ENCODE measurements at regions not wholly inside any gene's neighbourhood (a gene's known extent, or its start where the extent isn't known, plus 50 kb on each side); places are given as distances from the start of the nearest gene placed in this dataset.

DNA sequence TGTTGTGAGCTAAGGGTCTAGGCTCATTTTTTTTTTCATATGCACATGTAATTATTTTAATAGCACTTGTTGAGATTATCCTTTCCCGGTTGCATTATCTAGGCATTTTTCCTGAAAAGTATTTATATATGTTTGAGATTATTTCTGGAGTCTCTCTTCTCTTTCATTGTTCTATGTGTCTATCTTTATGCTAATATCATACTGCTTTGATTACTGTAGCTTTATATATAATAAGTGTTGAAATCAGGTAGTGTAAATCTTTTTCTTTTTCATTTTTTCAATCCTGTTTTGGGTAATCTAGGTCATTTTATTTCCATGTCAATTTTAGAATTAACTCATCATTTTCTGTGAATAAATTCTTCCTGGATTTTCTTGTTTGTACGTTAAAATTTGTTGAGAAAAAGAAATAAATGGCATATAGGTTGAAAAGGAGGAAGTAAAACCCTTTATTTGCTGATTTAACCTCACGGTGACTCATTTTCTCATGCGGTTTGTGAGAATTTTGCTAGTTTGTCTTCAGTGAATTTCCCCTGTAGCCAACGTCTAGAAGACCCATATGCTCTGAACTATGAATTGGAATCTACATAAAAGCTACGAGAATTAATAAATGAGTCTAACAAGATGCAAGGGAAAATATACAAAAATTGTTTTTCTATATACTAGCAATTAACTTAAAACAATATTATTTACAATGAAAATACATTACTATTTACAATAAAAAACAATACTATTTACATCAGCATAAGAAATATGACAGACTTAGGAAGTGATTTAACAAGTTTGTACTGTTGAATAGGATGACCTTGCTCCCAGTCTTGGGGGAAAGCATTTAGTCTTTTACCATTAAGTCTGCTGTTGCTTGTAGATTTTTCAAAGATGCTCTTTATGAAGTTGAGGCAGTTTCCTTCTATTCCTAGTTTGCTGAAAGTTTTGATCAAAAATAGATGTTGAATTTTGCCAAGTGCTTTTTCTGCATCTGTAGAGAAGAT is 105.0 kb downstream of the SNAPC1 start:
- H2AFZ ChIP-seq (ENCODE audit: low read length): no peak overlapping the region

More for the DNA sequence above, 105.0 kb downstream of the SNAPC1 start:
- no peaks in the 10 kb centered on the region for H3K79me1 ChIP-seq (ENCODE audit: insufficient read depth, low read depth, low read length, poor library complexity, severe bottlenecking)
- no CpG with 5 or more reads among the region's 6 CpGs for WGBS (ENCODE audit: extremely low coverage, insufficient read length, low lambda C conversion rate)
- Mint-ChIP-seq H3K27me3 (ENCODE audit: low read depth) (no peaks in the 10 kb centered on the region), H3K4me1 (no peaks in the 10 kb centered on the region), H3K36me3 (ENCODE audit: insufficient read depth in 1 of 3, low read depth in 3 of 3) (peaks cover 2 to 17% (median 8%) of the 10 kb centered on the region in 3 experiments; a peak in 5 of 7 replicates), H3K9me3 (peaks cover 21 to 22% of the 10 kb centered on the region in 2 experiments; a peak in 4 of 5 replicates), H3K4me3 (no peak overlapping the region), H3K27ac (no peak overlapping the region)
- no peak overlapping the region for H3K27ac ChIP-seq (ENCODE audit: insufficient read length, low read depth, low read length)
- H3K4me2 ChIP-seq (ENCODE audit: insufficient read depth, insufficient read length, low read length): no peak overlapping the region
- no peak overlapping the region for H4K91ac ChIP-seq (ENCODE audit: insufficient read length, low read depth, low read length)
- no peaks in the 10 kb centered on the region for H3K23me2 ChIP-seq (ENCODE audit: insufficient read length, low read depth, low read length, poor library complexity, severe bottlenecking)
- H3K9ac ChIP-seq (ENCODE audit: extremely low read depth, insufficient read length, low read length): no peak overlapping the region
- no peaks in the 10 kb centered on the region for H3K79me2 ChIP-seq (ENCODE audit: insufficient read depth, low read length)
- H3K9me3 ChIP-seq (ENCODE audit: control insufficient read depth, low read depth, low read length): no peaks in the 10 kb centered on the region
- H3K23ac ChIP-seq (ENCODE audit: insufficient read length, low read depth, low read length): no peak overlapping the region
- no peak overlapping the region for H2BK120ac ChIP-seq (ENCODE audit: low read depth, low read length, poor library complexity, severe bottlenecking)
- H3T11ph ChIP-seq (ENCODE audit: low read length): no peak overlapping the region
- no peak overlapping the region for H4K5ac ChIP-seq (ENCODE audit: insufficient read length, low read depth, low read length)
- no peak overlapping the region for H2AK5ac ChIP-seq (ENCODE audit: insufficient read length, low read length)
- H3K14ac ChIP-seq (ENCODE audit: insufficient read depth, low read length): no peak overlapping the region
- H2BK12ac ChIP-seq (ENCODE audit: insufficient read length, low read depth, low read length): no peak overlapping the region
- no peak overlapping the region for H2BK15ac ChIP-seq (ENCODE audit: low read depth, low read length)
- no peaks in the 10 kb centered on the region for H4K20me1 ChIP-seq (ENCODE audit: control insufficient read depth, insufficient read depth, insufficient read length)
- no peak overlapping the region for H4K8ac ChIP-seq (replicated peaks; ENCODE audit: insufficient read length, low read depth, low read length)
- no peaks in the 10 kb centered on the region for H3K27me3 ChIP-seq (ENCODE audit: insufficient read depth, low read length)
- no peaks in the 10 kb centered on the region for H3K4me1 ChIP-seq (ENCODE audit: insufficient read depth, low read length)
- H2BK20ac ChIP-seq (ENCODE audit: low read depth, low read length, poor library complexity, severe bottlenecking): no peak overlapping the region
- no peak overlapping the region for H3K56ac ChIP-seq (ENCODE audit: insufficient read length, low read depth, low read length)
- DNase-seq: no peak
- no peak overlapping the region for H2BK5ac ChIP-seq (ENCODE audit: insufficient read length, low read length)
- TF ChIP-seq, protein P1, sequence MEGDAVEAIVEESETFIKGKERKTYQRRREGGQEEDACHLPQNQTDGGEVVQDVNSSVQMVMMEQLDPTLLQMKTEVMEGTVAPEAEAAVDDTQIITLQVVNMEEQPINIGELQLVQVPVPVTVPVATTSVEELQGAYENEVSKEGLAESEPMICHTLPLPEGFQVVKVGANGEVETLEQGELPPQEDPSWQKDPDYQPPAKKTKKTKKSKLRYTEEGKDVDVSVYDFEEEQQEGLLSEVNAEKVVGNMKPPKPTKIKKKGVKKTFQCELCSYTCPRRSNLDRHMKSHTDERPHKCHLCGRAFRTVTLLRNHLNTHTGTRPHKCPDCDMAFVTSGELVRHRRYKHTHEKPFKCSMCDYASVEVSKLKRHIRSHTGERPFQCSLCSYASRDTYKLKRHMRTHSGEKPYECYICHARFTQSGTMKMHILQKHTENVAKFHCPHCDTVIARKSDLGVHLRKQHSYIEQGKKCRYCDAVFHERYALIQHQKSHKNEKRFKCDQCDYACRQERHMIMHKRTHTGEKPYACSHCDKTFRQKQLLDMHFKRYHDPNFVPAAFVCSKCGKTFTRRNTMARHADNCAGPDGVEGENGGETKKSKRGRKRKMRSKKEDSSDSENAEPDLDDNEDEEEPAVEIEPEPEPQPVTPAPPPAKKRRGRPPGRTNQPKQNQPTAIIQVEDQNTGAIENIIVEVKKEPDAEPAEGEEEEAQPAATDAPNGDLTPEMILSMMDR (conservative IDR thresholded peaks at IDR 0.05): no peak
- H3K18ac ChIP-seq (ENCODE audit: insufficient read length, low read depth, low read length): no peak overlapping the region
- no peak overlapping the region for H3K4ac ChIP-seq (ENCODE audit: low read depth, low read length)

Measured in H9 (cell line).